Kidney (tissue), 13 donors: ENCODE measurements at regions not wholly inside any gene's neighbourhood (a gene's known extent, or its start where the extent isn't known, plus 50 kb on each side); places are given as distances from the start of the nearest gene placed in this dataset.
"Not testable (repeated sequence)": the region's sequence is repeated elsewhere in the genome, so short reads cannot be mapped to it uniquely, and the experiment has no call there.

Source experiments
- DNase-seq, 5 donors: peaks; one replicate each; pipeline ENCODE4 v3.0.0-alpha.2; 2013 to 2020
- FAIRE-seq: peaks from 2 replicates; lab custom pipeline; 2012; peaks lifted over from hg19 to GRCh38; lab: Jason Lieb, UNC
- H3K27ac ChIP-seq, 2 donors: one replicate each; pipeline ENCODE4 v1.7.0; 2013; ENCODE audit warnings: low read depth in 2 of 2, low read length in 2 of 2, inconsistent platforms in 1 of 2
- H3K27me3 ChIP-seq: one replicate; pipeline ENCODE4 v1.7.1; 2013; ENCODE audit warnings: low read length, inconsistent platforms; ENCODE audit not compliant: control insufficient read depth, insufficient read depth
- H3K36me3 ChIP-seq, 3 donors: one replicate each; pipeline versions ENCODE4 v1.7.0 to v1.7.1; 2013; ENCODE audit warnings: low read length in 3 of 3, control low read depth in 1 of 3, inconsistent platforms in 1 of 3; ENCODE audit not compliant: insufficient read depth in 3 of 3, control insufficient read depth in 2 of 3
- H3K4me1 ChIP-seq, 3 donors: one replicate each; pipeline versions ENCODE4 v1.7.0 to v1.7.1; 2013; ENCODE audit warnings: low read length in 3 of 3, inconsistent platforms in 1 of 3, low read depth in 1 of 3; ENCODE audit not compliant: control insufficient read depth in 2 of 3, insufficient read depth in 2 of 3
- H3K4me3 ChIP-seq, 3 donors: one replicate each; pipeline versions ENCODE4 v1.7.0 to v1.8.1; 2013; ENCODE audit warnings: low read length in 3 of 3, control low read depth in 1 of 3, inconsistent platforms in 1 of 3
- H3K9ac ChIP-seq, 3 donors: one replicate each; pipeline versions ENCODE4 v1.7.0 to v1.7.1; 2013; ENCODE audit warnings: low read length in 3 of 3, control low read depth in 1 of 3, inconsistent platforms in 1 of 3
- H3K9me3 ChIP-seq, 3 donors: one replicate each; pipeline versions ENCODE4 v1.7.0 to v1.7.1; 2013; ENCODE audit warnings: low read length in 3 of 3, control low read depth in 1 of 3, inconsistent platforms in 1 of 3; ENCODE audit not compliant: control insufficient read depth in 2 of 3, insufficient read depth in 1 of 3
- intact Hi-C: fragments of 100-400 bp; cut with DNase I; formaldehyde crosslinking; loops from one replicate; pipeline ENCODE4 v1.11.1; 2022
- TF ChIP-seq, protein P1 (sequence below): IDR thresholded peaks from 3 replicates; pipeline ENCODE4 v1.5.1; 2012; ENCODE audit warnings: mild to moderate bottlenecking, moderate library complexity, borderline replicate concordance; ENCODE audit not compliant: insufficient read depth; ENCODE audit errors: extremely low read depth
- donor health status: control.
- donor health status: control.
- donor health status: control.
- donor health status: control.
- donor health status: control.
- donor health status: DM: yes; HTN: yes; CAD: no.
- donor health status: Normal renal cell carcinoma (clear cell type).

- TF ChIP-seq, protein P1, sequence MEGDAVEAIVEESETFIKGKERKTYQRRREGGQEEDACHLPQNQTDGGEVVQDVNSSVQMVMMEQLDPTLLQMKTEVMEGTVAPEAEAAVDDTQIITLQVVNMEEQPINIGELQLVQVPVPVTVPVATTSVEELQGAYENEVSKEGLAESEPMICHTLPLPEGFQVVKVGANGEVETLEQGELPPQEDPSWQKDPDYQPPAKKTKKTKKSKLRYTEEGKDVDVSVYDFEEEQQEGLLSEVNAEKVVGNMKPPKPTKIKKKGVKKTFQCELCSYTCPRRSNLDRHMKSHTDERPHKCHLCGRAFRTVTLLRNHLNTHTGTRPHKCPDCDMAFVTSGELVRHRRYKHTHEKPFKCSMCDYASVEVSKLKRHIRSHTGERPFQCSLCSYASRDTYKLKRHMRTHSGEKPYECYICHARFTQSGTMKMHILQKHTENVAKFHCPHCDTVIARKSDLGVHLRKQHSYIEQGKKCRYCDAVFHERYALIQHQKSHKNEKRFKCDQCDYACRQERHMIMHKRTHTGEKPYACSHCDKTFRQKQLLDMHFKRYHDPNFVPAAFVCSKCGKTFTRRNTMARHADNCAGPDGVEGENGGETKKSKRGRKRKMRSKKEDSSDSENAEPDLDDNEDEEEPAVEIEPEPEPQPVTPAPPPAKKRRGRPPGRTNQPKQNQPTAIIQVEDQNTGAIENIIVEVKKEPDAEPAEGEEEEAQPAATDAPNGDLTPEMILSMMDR, result no peak
- Histone ChIP-seq H3K27ac (no peak overlapping the region), H3K4me3 (no peak overlapping the region), H3K4me1 (no peaks in the 10 kb centered on the region), H3K9ac (no peak overlapping the region), H3K36me3 (no peaks in the 10 kb centered on the region), H3K9me3 (no peaks in the 10 kb centered on the region), H3K27me3 (no peaks in the 10 kb centered on the region)
- DNase-seq, result no peak
- no peak for FAIRE-seq
- intact Hi-C loops, result no loop called here
Observed at GRCh38 chrX:94302446-94302845, 628.4 kb downstream of the FAM133A start.

- TF ChIP-seq, protein P1, result no peak
- peak; percentile 19 for FAIRE-seq
Observed at GRCh38 chrX:94329182-94329581, 655.2 kb downstream of the FAM133A start.

DNA sequence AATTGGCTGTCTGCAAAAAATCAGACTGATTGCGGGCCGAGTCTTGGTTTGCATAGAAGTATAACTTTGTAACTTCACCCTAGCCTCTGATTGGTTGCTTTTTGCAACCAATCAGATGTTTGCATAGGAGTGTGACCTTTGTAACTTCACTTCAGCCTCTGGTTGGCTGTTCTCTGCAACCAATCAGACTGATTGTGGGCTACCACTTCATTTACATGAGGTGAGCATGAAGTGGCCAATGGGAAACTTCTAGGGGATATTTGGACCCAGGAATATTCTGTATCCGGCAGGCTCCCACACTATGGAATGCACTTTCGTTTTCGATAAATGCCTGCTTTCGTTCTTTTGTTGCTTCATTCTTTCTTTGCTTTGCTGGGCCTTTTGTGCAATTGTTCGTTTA lies 667.7 kb downstream of the FAM133A start:
- H3K27ac ChIP-seq, result not testable (repeated sequence)

More at GRCh38 chrX:94329182-94329581, 655.2 kb downstream of the FAM133A start:
- Histone ChIP-seq H3K36me3 (no peaks in the 10 kb centered on the region), H3K9ac (no peak overlapping the region), H3K4me1 (no peaks in the 10 kb centered on the region), H3K27ac (no peak overlapping the region), H3K4me3 (no peak overlapping the region), H3K27me3 (no peaks in the 10 kb centered on the region), H3K9me3 (no peaks in the 10 kb centered on the region)
- no peak for DNase-seq
- intact Hi-C loops, result no loop called here

DNA sequence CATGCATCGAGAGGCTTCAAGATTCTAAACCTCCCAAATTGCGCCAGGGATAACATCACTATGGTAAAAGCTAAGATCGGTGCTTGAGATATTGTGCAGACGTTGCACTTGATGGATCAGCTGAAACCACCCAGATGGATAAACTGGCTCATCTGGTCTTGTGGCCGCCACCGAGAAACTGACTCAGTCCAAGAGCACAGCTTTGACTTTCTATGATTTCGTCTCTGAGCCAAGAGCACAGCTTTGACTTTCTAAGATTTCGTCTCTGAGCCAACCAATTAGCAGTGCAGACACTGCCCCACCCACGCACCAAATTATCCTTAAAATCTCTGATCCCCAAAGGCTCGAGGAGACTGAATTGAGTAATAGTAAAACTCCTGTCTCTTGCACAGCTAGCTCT lies 687.2 kb downstream of the FAM133A start:
- Histone ChIP-seq H3K4me1 (no peaks in the 10 kb centered on the region), H3K27ac (no peak overlapping the region), H3K27me3 (no peaks in the 10 kb centered on the region), H3K9ac (no peak overlapping the region), H3K4me3 (no peak overlapping the region), H3K9me3 (no peaks in the 10 kb centered on the region), H3K36me3 (no peaks in the 10 kb centered on the region)
- intact Hi-C loops, result no loop called here
- FAIRE-seq, result no peak
- TF ChIP-seq, protein P1, result no peak
- no peak for DNase-seq

More for the DNA sequence above, 667.7 kb downstream of the FAM133A start:
- H3K27me3 ChIP-seq, intact Hi-C loops, H3K36me3 ChIP-seq, FAIRE-seq, DNase-seq, H3K4me3 ChIP-seq, H3K4me1 ChIP-seq, H3K9me3 ChIP-seq, H3K9ac ChIP-seq: not testable (repeated sequence)
